ENCODE measurements at regions not wholly inside any gene's neighbourhood (a gene's known extent, or its start where the extent isn't known, plus 50 kb on each side); places are given as distances from the start of the nearest gene placed in this dataset.

GRCh38 chr7:80288175-80289122 is 153.8 kb downstream of the GNAI1 start:
- peaks cover 3% of the 10 kb centered on the region for H3K9me3 Mint-ChIP-seq (ENCODE audit: unreplicated experiment)
- no peak overlapping the region for H3K4me3 Mint-ChIP-seq (ENCODE audit: unreplicated experiment)
- H3K36me3 ChIP-seq (ENCODE audit: insufficient read depth, low read length), result no peaks in the 10 kb centered on the region
- no peaks in the 10 kb centered on the region for H3K27me3 Mint-ChIP-seq (ENCODE audit: low read depth, unreplicated experiment)
- peak overlapping the region; percentile 53 for H3K9ac ChIP-seq (ENCODE audit: low read length)
- H3K27ac ChIP-seq (ENCODE audit: low read depth, low read length), result peak overlapping the region; percentile 84
- peak overlapping the region; percentile 35 for H3K27ac Mint-ChIP-seq (ENCODE audit: unreplicated experiment)
- H3K36me3 Mint-ChIP-seq (ENCODE audit: low read depth, unreplicated experiment), result no peaks in the 10 kb centered on the region
- peak overlapping the region; percentile 46 for H3K4me2 ChIP-seq (ENCODE audit: low read length)
- no peaks in the 10 kb centered on the region for H4K20me1 ChIP-seq (ENCODE audit: insufficient read depth, low read length)
- no peaks in the 10 kb centered on the region for H3K9me3 ChIP-seq (ENCODE audit: insufficient read depth, low read depth, low read length)
- H2AFZ ChIP-seq (ENCODE audit: low read depth, low read length), result peak overlapping the region; percentile 3
- H3K79me2 ChIP-seq (ENCODE audit: insufficient read depth, low read length), result no peaks in the 10 kb centered on the region
- no peak overlapping the region for H3K4me3 ChIP-seq (ENCODE audit: insufficient read depth, low read depth, low read length)
- no peaks in the 10 kb centered on the region for H3K27me3 ChIP-seq (ENCODE audit: insufficient read depth, low read length)
- H3K4me1 ChIP-seq (ENCODE audit: insufficient read depth, low read length), result peaks cover 13% of the 10 kb centered on the region
- H3K4me1 Mint-ChIP-seq (ENCODE audit: low read depth, unreplicated experiment), result peaks cover 16% of the 10 kb centered on the region
- TF ChIP-seq CTCF (IDR thresholded peaks at IDR 0.05; ENCODE audit: insufficient read depth, low read depth, low read length), result no peak
- FAIRE-seq (peak; percentile 67), DNase-seq (ENCODE audit: low read depth) (peak; percentile 92)

GRCh38 chr7:80287400-80288174 is 153.0 kb downstream of the GNAI1 start:
- H3K9me3 Mint-ChIP-seq (ENCODE audit: unreplicated experiment), result no peaks in the 10 kb centered on the region
- H3K27me3 ChIP-seq (ENCODE audit: insufficient read depth, low read length), result no peaks in the 10 kb centered on the region
- no peaks in the 10 kb centered on the region for H3K79me2 ChIP-seq (ENCODE audit: insufficient read depth, low read length)
- peaks cover 13% of the 10 kb centered on the region for H3K4me1 ChIP-seq (ENCODE audit: insufficient read depth, low read length)
- no peak overlapping the region for H3K4me3 ChIP-seq (ENCODE audit: insufficient read depth, low read depth, low read length)
- peak overlapping the region; percentile 3 for H2AFZ ChIP-seq (ENCODE audit: low read depth, low read length)
- no peaks in the 10 kb centered on the region for H3K9me3 ChIP-seq (ENCODE audit: insufficient read depth, low read depth, low read length)
- H4K20me1 ChIP-seq (ENCODE audit: insufficient read depth, low read length), result no peaks in the 10 kb centered on the region
- no peaks in the 10 kb centered on the region for H3K36me3 ChIP-seq (ENCODE audit: insufficient read depth, low read length)
- H3K4me1 Mint-ChIP-seq (ENCODE audit: low read depth, unreplicated experiment), result peaks cover 16% of the 10 kb centered on the region
- H3K27ac ChIP-seq (ENCODE audit: low read depth, low read length), result peak overlapping the region; percentile 84
- peak overlapping the region; percentile 35 for H3K27ac Mint-ChIP-seq (ENCODE audit: unreplicated experiment)
- no peak for TF ChIP-seq EZH2 (IDR thresholded peaks at IDR 0.05; ENCODE audit: insufficient read depth, low read length)
- TF ChIP-seq CTCF (IDR thresholded peaks at IDR 0.05; ENCODE audit: insufficient read depth, low read depth, low read length), result no peak
- no peaks in the 10 kb centered on the region for H3K27me3 Mint-ChIP-seq (ENCODE audit: low read depth, unreplicated experiment)
- H3K9ac ChIP-seq (ENCODE audit: low read length), result peak overlapping the region; percentile 53
- DNase-seq (ENCODE audit: low read depth) (no peak), FAIRE-seq (no peak)
- H3K4me3 Mint-ChIP-seq (ENCODE audit: unreplicated experiment), result no peak overlapping the region
- peak overlapping the region; percentile 37 for H3K4me2 ChIP-seq (ENCODE audit: low read length)
- H3K36me3 Mint-ChIP-seq (ENCODE audit: low read depth, unreplicated experiment), result no peaks in the 10 kb centered on the region

Measured in astrocyte (in vitro differentiated cells and primary cell).